AG04449 (cell line): ENCODE measurements at regions not wholly inside any gene's neighbourhood (a gene's known extent, or its start where the extent isn't known, plus 50 kb on each side); places are given as distances from the start of the nearest gene placed in this dataset.

Source experiments
- CTCF ChIA-PET: fragments of 350-600 bp; formaldehyde crosslinking; extraction: SDS; loops from one replicate; lab custom pipeline; 2021; ENCODE audit warnings: antibody characterized with exemption; lab: Yijun Ruan, JAX
- POLR2A ChIA-PET: fragments of 400-600, 350-600 bp; formaldehyde crosslinking; extraction: SDS; loops from one replicate; lab custom pipeline; 2020; ENCODE audit warnings: antibody characterized with exemption, inconsistent platforms; lab: Yijun Ruan, JAX
- DNase-seq: peaks from one replicate; pipeline ENCODE4 v3.0.0-alpha.2; 2010; ENCODE audit warnings: low read depth, low spot score
- H3K4me3 ChIP-seq: 2 replicates; pipeline ENCODE4 v1.5.1; 2011; ENCODE audit warnings: low read depth, mild to moderate bottlenecking, control low read depth, low read length
- TF ChIP-seq, protein P1 (sequence below): IDR thresholded peaks from one replicate; pipeline ENCODE4 v1.5.1; 2011; ENCODE audit warnings: mild to moderate bottlenecking, moderate library complexity, low read length, control low read depth, inconsistent platforms; ENCODE audit not compliant: insufficient read depth; ENCODE audit errors: missing control alignments

DNA sequence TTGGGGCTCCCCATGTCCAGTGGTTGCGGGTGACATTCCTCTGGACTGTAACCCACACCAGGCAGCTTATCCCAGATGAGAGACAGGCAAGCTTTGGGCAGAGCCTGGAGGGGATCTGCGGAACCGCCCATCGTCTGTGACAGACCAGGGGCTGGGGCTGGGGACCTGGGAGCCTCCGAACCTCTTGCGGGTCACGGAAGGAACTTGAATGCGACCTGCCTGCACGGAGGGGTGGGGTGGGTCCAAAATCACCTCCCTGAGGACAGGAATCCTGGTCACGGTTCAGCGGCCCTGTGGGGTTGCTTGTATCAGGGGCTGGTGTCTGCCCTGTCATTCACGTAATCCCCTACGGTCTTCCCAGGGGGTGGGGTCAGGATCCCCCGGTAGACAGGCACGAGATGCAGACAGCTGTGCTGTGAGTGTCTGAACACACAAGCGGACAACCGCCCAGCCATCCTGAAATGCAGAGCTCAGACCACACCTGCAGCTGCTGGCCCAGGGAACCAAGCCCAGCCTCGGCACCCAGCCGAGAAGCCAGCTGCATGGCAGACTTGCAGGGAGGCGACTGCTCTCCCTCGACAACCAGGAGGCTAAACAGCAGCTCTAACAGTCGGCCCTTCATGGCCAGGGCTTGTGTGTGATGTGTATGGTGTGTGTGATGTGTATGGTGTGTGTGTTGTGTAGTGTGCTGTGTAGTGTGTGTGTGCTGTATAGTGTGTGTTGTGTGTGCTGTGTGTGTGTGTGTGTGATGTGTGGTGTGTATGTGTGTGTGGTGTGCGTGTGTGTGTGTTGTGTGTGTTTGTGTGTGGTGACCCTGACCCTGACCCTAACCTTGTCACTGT, 105.9 kb upstream of the ADRA2C start:
- no peak overlapping the region for H3K4me3 ChIP-seq
- CTCF ChIA-PET: interaction anchor here (1.0 kb wide), 2 partner anchors 12 to 220 kb away, joined by 3 read pairs; no protein-coding TSS in a partner anchor
- TF ChIP-seq, protein P1, sequence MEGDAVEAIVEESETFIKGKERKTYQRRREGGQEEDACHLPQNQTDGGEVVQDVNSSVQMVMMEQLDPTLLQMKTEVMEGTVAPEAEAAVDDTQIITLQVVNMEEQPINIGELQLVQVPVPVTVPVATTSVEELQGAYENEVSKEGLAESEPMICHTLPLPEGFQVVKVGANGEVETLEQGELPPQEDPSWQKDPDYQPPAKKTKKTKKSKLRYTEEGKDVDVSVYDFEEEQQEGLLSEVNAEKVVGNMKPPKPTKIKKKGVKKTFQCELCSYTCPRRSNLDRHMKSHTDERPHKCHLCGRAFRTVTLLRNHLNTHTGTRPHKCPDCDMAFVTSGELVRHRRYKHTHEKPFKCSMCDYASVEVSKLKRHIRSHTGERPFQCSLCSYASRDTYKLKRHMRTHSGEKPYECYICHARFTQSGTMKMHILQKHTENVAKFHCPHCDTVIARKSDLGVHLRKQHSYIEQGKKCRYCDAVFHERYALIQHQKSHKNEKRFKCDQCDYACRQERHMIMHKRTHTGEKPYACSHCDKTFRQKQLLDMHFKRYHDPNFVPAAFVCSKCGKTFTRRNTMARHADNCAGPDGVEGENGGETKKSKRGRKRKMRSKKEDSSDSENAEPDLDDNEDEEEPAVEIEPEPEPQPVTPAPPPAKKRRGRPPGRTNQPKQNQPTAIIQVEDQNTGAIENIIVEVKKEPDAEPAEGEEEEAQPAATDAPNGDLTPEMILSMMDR: no peak
- POLR2A ChIA-PET: no interaction called here
- no peak for DNase-seq

DNA sequence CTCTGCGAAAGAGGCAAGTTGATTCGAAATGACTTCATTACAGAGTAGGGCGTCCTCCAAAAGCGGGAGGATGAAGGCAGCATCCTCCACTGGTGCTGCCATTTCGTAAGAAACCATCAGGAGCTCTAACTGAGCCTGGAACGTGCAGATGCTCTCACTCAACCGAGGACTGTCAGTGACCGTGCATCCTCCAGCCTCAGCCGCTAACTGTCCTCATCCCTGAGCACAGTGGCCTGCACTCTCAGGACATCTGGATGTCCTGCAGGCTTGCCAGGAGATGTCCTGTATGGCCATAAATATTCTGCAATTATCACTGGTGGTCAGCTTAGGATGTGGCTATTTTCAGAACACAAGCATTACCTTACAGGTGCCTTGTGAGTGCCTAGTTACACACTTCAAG, 107.1 kb upstream of the ADRA2C start:
- TF ChIP-seq, protein P1: no peak
- H3K4me3 ChIP-seq: no peak overlapping the region
- POLR2A ChIA-PET: no interaction called here
- CTCF ChIA-PET: no interaction called here
- DNase-seq: no peak

DNA sequence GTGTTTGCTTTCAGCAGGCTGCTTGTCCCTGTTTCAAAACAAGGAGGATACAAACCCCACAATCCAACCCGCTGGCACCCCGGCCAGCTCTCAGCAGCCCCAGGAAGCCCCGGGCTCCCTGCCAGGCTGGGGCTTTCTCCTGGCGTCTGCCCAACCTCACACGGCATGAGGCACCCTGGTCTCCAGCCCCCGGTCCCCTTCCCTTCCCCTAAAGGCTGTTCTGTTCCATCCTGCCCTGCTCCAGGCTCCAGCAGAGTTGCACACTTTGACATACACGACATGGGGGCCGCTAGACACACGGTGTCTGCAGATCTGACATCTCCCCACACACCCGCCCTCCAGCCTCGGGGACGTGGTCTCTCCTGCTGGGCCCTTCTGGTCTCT, 107.7 kb upstream of the ADRA2C start:
- ChIA-PET POLR2A (no interaction called here), CTCF (no interaction called here)
- no peak for DNase-seq
- H3K4me3 ChIP-seq: no peak overlapping the region
- TF ChIP-seq, protein P1: no peak

DNA sequence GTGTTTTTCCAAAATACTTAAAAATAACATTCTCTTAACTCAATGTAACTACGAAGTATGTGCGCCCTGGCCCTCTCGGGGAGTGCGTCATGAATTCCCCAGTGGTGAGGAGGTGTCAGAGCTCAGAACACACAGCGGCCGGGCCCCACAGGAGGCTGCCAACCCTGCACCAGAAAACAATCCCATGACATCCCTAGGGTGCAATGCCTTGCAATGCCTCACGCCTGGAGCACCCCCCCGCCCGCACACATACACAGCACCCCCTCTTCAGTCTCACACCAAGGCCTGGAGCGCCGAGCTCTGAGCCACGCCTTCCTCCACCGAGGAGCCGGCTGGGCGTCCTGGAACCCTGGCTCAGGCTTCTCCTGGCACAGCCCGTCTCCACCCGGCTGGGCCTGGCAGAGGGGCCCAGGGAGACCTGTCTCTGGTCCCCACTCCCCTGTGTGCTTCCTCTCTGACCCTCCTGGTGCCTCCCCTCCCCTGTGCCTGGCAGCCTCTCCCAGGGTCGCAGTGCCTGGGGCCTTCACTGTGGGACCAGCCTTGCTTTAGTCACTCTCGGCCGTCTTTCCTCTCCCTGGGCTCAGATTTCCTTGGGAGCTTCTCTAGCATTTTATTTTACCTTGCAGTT, 108.2 kb upstream of the ADRA2C start:
- ChIA-PET CTCF (no interaction called here), POLR2A (no interaction called here)
- H3K4me3 ChIP-seq: no peak overlapping the region
- TF ChIP-seq, protein P1: no peak
- DNase-seq: peak; percentile 34

DNA sequence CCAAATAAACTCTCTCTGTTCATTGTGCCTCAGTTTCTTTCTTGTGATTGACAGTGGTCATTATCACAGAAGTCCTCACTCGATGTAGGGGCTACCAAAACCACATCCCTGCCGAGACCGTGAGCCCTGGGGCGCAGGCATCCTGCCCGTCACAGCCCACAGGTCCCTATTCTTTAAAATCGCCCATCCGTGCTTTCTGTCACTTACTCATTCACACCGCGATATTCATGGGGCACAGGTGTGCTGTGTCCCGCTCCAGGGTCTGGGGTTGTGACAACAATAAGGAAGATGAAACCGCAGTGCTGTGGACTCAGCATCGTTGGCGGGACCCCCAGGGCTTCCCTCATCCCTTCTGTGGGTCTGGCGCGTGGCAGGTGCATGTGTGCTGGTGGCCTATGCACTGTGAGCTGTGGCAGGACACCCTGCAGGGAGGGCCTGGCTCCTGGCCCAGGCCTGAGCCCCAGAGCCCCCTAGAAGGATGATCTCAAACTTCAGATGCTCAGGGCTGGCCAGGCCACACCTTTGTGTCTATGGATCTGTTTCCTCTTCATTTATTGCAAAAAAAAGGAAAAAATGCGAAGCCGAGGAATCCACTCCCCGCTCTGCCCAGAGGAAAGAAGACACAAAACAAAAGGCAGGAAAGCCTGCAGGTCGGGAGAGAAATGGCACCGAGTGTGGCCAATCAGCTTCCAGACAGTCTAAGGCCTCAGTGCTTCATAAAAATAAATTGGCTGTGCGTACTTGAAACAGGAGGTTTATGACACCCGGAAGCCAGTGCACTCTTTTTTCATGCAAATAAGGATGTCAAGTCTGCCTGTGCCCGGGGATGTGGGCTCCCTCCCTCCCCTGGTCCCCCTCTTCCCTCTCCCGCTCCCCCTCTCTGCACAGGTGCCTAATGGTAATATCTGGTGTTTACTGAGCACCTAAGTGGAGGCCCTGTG, 109.5 kb upstream of the ADRA2C start:
- CTCF ChIA-PET: no interaction called here
- no peak for DNase-seq
- TF ChIP-seq, protein P1: no peak
- POLR2A ChIA-PET: no interaction called here
- H3K4me3 ChIP-seq: no peak overlapping the region
